GM10266 (cell line): ENCODE measurements at regions not wholly inside any gene's neighbourhood (a gene's known extent, or its start where the extent isn't known, plus 50 kb on each side); places are given as distances from the start of the nearest gene placed in this dataset.

Experiments used
- DNase-seq: peaks from one replicate; pipeline ENCODE4 v3.0.0; 2012; ENCODE audit errors: extremely low spot score
- CTCF ChIP-seq: IDR thresholded peaks from 2 replicates; pipeline ENCODE4 v1.5.1; 2012; ENCODE audit warnings: mild to moderate bottlenecking, low read depth; ENCODE audit not compliant: control insufficient read depth, insufficient read depth; ENCODE audit errors: missing control alignments

GRCh38 chr14:37650356-37651037 lies 55.1 kb downstream of the TTC6 start:
- no peak for TF ChIP-seq CTCF
- DNase-seq: no peak

GRCh38 chr14:37652042-37652441 lies 56.6 kb downstream of the TTC6 start:
- no peak for DNase-seq
- TF ChIP-seq CTCF: no peak

GRCh38 chr14:37655418-37655817 lies 60.0 kb downstream of the TTC6 start:
- no peak for TF ChIP-seq CTCF

GRCh38 chr14:37658156-37658555 lies 62.7 kb downstream of the TTC6 start:
- DNase-seq: no peak
- no peak for TF ChIP-seq CTCF

More at GRCh38 chr14:37655418-37655817, 60.0 kb downstream of the TTC6 start:
- DNase-seq: no peak

- no peak for DNase-seq
- TF ChIP-seq CTCF: no peak
Observed at GRCh38 chr14:37663498-37663897, 68.1 kb downstream of the TTC6 start.

GRCh38 chr14:37665479-37665878 lies 70.0 kb downstream of the TTC6 start:
- TF ChIP-seq CTCF: no peak
- DNase-seq: no peak

GRCh38 chr14:37665951-37666350 lies 70.5 kb downstream of the TTC6 start:
- TF ChIP-seq CTCF: no peak

More at GRCh38 chr14:37665951-37666350, 70.5 kb downstream of the TTC6 start:
- no peak for DNase-seq
